PC-3 (cell line): ENCODE measurements at regions not wholly inside any gene's neighbourhood (a gene's known extent, or its start where the extent isn't known, plus 50 kb on each side); places are given as distances from the start of the nearest gene placed in this dataset.

Experiments
- ATAC-seq: fragments of 200-7000 bp; cut with Tn5 transposase; 2 replicates; pipeline ENCODE4 v1.9.1; 2020; ENCODE audit warnings: mild to moderate bottlenecking, moderate library complexity
- BruUV-seq: library from RNA; stranded (reverse); fragments of 400-500 nt; replicated peaks from 2 replicates; lab custom pipeline; 2021; lab: Mats Ljungman, UMichigan
- CTCF ChIA-PET: fragments of 300-600 bp; sonication (Branson Sonifier 250); formaldehyde crosslinking; loops from one replicate; lab custom pipeline; 2022; ENCODE audit warnings: antibody characterized with exemption; lab: Charles Lee
- POLR2A ChIA-PET: fragments of 300-600 bp; sonication (Branson Sonifier 250); formaldehyde crosslinking; loops from one replicate; lab custom pipeline; 2022; ENCODE audit warnings: antibody characterized with exemption; ENCODE audit not compliant: unreplicated experiment; lab: Charles Lee
- DNase-seq: peaks from one replicate; pipeline ENCODE4 v3.0.0-alpha.2; 2015
- H2AFZ ChIP-seq: fragments of 300-600 bp; sonication (generic); 2 replicates; pipeline ENCODE4 v1.6.0; 2016; ENCODE audit warnings: antibody characterized with exemption, low read length
- H3F3A ChIP-seq: fragments of 300-600 bp; sonication (generic); one replicate; pipeline ENCODE4 v1.6.0; 2017; ENCODE audit warnings: antibody characterized with exemption, low read length, control low read depth, mild to moderate bottlenecking; ENCODE audit not compliant: unreplicated experiment
- H3K27ac ChIP-seq: fragments of 300-600 bp; sonication (generic); 2 replicates; pipeline ENCODE4 v1.5.1; 2016; ENCODE audit warnings: mild to moderate bottlenecking, low read length
- H3K27me3 ChIP-seq: fragments of 300-600 bp; sonication (generic); 2 replicates; pipeline ENCODE4 v1.6.1; 2016; ENCODE audit warnings: low read length, mixed read lengths
- H3K36me3 ChIP-seq: fragments of 300-600 bp; sonication (generic); 2 replicates; pipeline ENCODE4 v1.6.1; 2016; ENCODE audit warnings: low read depth, mixed run types, low read length, mixed read lengths
- H3K4me1 ChIP-seq: fragments of 300-600 bp; sonication (generic); 2 replicates; pipeline ENCODE4 v1.5.1; 2016; ENCODE audit warnings: low read length; ENCODE audit not compliant: insufficient read depth
- H3K4me2 ChIP-seq: fragments of 300-600 bp; sonication (generic); 2 replicates; pipeline ENCODE4 v1.6.0; 2016; ENCODE audit warnings: low read length
- H3K4me3 ChIP-seq: fragments of 300-600 bp; sonication (generic); 2 replicates; pipeline ENCODE4 v1.5.1; 2016; ENCODE audit warnings: mild to moderate bottlenecking, low read length, mixed read lengths
- H3K79me2 ChIP-seq: fragments of 300-600 bp; sonication (generic); 2 replicates; pipeline ENCODE4 v1.6.1; 2017; ENCODE audit warnings: low read length, mixed read lengths
- H3K9ac ChIP-seq: fragments of 300-600 bp; sonication (generic); 2 replicates; pipeline ENCODE4 v1.6.0; 2016; ENCODE audit warnings: mild to moderate bottlenecking, low read length
- H3K9me2 ChIP-seq: fragments of 300-600 bp; sonication (generic); replicated peaks from 2 replicates; pipeline ENCODE4 v1.6.1; 2016; ENCODE audit warnings: mixed run types, low read length, mixed read lengths
- H3K9me3 ChIP-seq: fragments of 300-600 bp; sonication (generic); 2 replicates; pipeline ENCODE4 v1.6.1; 2016; ENCODE audit warnings: low read length, mixed read lengths
- H4K20me1 ChIP-seq: fragments of 300-600 bp; sonication (generic); 2 replicates; pipeline ENCODE4 v1.6.1; 2016; ENCODE audit warnings: low read length, mixed read lengths
- CTCF ChIP-seq: fragments of 300-600 bp; sonication (generic); conservative IDR thresholded peaks from 2 replicates; pipeline ENCODE4 v1.5.1; 2017; ENCODE audit warnings: antibody characterized with exemption, low read depth, mild to moderate bottlenecking, low read length
- EZH2 ChIP-seq: fragments of 300-600 bp; sonication (generic); IDR thresholded peaks from one replicate; pipeline ENCODE4 v1.6.1; 2017; ENCODE audit warnings: antibody characterized with exemption, mild to moderate bottlenecking, low read length; ENCODE audit not compliant: unreplicated experiment
- EZH2phosphoT487 ChIP-seq: fragments of 300-600 bp; sonication (generic); IDR thresholded peaks from 2 replicates; pipeline ENCODE4 v1.6.1; 2018; ENCODE audit warnings: mild to moderate bottlenecking, antibody characterized with exemption, low read length, borderline replicate concordance
- intact Hi-C: fragments of 100-400 bp; cut with micrococcal nuclease; formaldehyde crosslinking; loops from 2 replicates; pipeline ENCODE4 v1.9.0; 2023

DNA sequence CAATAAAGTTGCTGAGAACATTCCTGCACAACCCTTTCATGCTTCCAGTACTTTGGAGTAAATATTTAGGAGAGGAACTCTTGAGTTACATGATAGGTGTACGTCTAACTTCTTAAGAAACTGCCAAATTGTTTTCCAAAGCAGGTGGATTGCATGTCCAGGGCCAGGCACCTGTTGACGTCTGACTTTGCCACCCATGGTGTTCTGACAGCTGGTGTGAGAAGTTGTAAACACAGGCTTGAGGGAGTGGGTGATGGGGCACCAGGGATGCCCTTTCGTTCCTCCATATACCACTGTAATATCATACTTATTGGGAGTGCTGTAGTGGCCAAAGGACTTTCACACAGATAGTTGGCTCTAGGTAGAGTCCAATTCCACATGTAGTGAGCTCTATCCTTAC is 352.1 kb downstream of the GADD45G start:
- DNase-seq = no peak
- no peak overlapping the region for H2AFZ ChIP-seq
- no peak overlapping the region for H3K4me3 ChIP-seq
- no peaks in the 10 kb centered on the region for H3F3A ChIP-seq
- no peaks in the 10 kb centered on the region for H3K9me3 ChIP-seq
- TF ChIP-seq EZH2phosphoT487 = no peak
- no peak for TF ChIP-seq CTCF
- TF ChIP-seq EZH2 = no peak
- H3K4me2 ChIP-seq = no peak overlapping the region
- BruUV-seq = no TSS peak
- H4K20me1 ChIP-seq = no peaks in the 10 kb centered on the region
- POLR2A ChIA-PET = no interaction called here
- no peaks in the 10 kb centered on the region for H3K79me2 ChIP-seq
- no peaks in the 10 kb centered on the region for H3K9me2 ChIP-seq
- H3K27me3 ChIP-seq = no peaks in the 10 kb centered on the region
- intact Hi-C loops = no loop called here
- CTCF ChIA-PET = no interaction called here
- ATAC-seq = no peak
- H3K27ac ChIP-seq = no peak overlapping the region
- no peaks in the 10 kb centered on the region for H3K36me3 ChIP-seq
- H3K4me1 ChIP-seq = no peaks in the 10 kb centered on the region
- no peak overlapping the region for H3K9ac ChIP-seq

- Histone ChIP-seq H3K79me2 (no peaks in the 10 kb centered on the region), H3K27ac (no peak overlapping the region), H3K4me2 (no peak overlapping the region), H3F3A (no peaks in the 10 kb centered on the region), H4K20me1 (no peaks in the 10 kb centered on the region), H3K27me3 (no peaks in the 10 kb centered on the region), H3K9me2 (no peaks in the 10 kb centered on the region), H3K36me3 (no peaks in the 10 kb centered on the region), H2AFZ (no peak overlapping the region), H3K9me3 (no peaks in the 10 kb centered on the region), H3K4me3 (no peak overlapping the region), H3K9ac (no peak overlapping the region), H3K4me1 (no peaks in the 10 kb centered on the region)
- ChIA-PET POLR2A (no interaction called here), CTCF (no interaction called here)
- TF ChIP-seq EZH2 = no peak
- no peak for TF ChIP-seq CTCF
- TF ChIP-seq EZH2phosphoT487 = no peak
- no TSS peak for BruUV-seq
- no peak for ATAC-seq
- intact Hi-C loops = no loop called here
- DNase-seq = no peak
These were observed 353.3 kb downstream of the GADD45G start for GRCh38 chr9:89958086-89958485.

GRCh38 chr9:89961616-89962341 is 357.0 kb downstream of the GADD45G start:
- no peak overlapping the region for H3K27ac ChIP-seq

More at GRCh38 chr9:89961616-89962341, 357.0 kb downstream of the GADD45G start:
- no peaks in the 10 kb centered on the region for H3K79me2 ChIP-seq
- no peaks in the 10 kb centered on the region for H3K27me3 ChIP-seq
- intact Hi-C loops = no loop called here
- no peaks in the 10 kb centered on the region for H3K36me3 ChIP-seq
- ATAC-seq (no peak), DNase-seq (no peak)
- H3K4me1 ChIP-seq = no peaks in the 10 kb centered on the region
- no peak overlapping the region for H3K9ac ChIP-seq
- no peak overlapping the region for H2AFZ ChIP-seq
- H3K9me3 ChIP-seq = no peaks in the 10 kb centered on the region
- no peak overlapping the region for H3K4me2 ChIP-seq
- no peaks in the 10 kb centered on the region for H3F3A ChIP-seq
- TF ChIP-seq EZH2phosphoT487 (no peak), CTCF (no peak), EZH2 (no peak)
- no TSS peak for BruUV-seq
- CTCF ChIA-PET = no interaction called here
- H3K9me2 ChIP-seq = no peaks in the 10 kb centered on the region
- POLR2A ChIA-PET = no interaction called here
- H3K4me3 ChIP-seq = no peak overlapping the region
- H4K20me1 ChIP-seq = no peaks in the 10 kb centered on the region
